ENCODE measurements at regions not wholly inside any gene's neighbourhood (a gene's known extent, or its start where the extent isn't known, plus 50 kb on each side); places are given as distances from the start of the nearest gene placed in this dataset.

DNA sequence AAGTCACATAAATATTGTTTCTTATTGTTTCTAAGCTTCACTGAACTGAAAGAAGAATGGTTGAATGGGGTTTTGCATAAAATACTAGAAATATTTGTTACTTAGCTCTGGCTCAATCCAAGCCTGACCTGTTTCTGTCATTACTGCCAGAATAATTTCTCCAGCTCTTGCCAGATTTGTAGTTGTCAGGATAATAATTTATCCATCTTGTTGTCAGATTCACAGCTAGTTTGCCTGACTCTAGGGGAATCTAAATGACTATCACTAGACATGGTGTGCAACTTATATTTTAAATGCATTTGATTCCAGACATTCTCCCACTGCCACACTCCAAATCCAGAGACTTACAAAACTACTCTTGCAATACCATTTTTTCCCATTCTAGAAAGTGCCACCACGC is 422.7 kb downstream of the ZSWIM6 start:
- TF ChIP-seq POLR2A (IDR thresholded peaks at IDR 0.05) = no peak
- TF ChIP-seq, protein P1, sequence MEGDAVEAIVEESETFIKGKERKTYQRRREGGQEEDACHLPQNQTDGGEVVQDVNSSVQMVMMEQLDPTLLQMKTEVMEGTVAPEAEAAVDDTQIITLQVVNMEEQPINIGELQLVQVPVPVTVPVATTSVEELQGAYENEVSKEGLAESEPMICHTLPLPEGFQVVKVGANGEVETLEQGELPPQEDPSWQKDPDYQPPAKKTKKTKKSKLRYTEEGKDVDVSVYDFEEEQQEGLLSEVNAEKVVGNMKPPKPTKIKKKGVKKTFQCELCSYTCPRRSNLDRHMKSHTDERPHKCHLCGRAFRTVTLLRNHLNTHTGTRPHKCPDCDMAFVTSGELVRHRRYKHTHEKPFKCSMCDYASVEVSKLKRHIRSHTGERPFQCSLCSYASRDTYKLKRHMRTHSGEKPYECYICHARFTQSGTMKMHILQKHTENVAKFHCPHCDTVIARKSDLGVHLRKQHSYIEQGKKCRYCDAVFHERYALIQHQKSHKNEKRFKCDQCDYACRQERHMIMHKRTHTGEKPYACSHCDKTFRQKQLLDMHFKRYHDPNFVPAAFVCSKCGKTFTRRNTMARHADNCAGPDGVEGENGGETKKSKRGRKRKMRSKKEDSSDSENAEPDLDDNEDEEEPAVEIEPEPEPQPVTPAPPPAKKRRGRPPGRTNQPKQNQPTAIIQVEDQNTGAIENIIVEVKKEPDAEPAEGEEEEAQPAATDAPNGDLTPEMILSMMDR (IDR thresholded peaks at IDR 0.05) = no peak
